ENCODE measurements at regions not wholly inside any gene's neighbourhood (a gene's known extent, or its start where the extent isn't known, plus 50 kb on each side); places are given as distances from the start of the nearest gene placed in this dataset.

- no peak for TF ChIP-seq ZNF384 (IDR thresholded peaks at IDR 0.05)
- no peak for TF ChIP-seq ARNT (IDR thresholded peaks at IDR 0.05)
- TF ChIP-seq SUZ12 (IDR thresholded peaks at IDR 0.05) = no peak
- TF ChIP-seq TARDBP (IDR thresholded peaks at IDR 0.05) = no peak
- no peak for TF ChIP-seq LEF1 (IDR thresholded peaks at IDR 0.05; ENCODE audit: borderline replicate concordance)
- TF ChIP-seq CTBP1 (IDR thresholded peaks at IDR 0.05; ENCODE audit: borderline replicate concordance) = no peak
- no peak for TF ChIP-seq SP1 (IDR thresholded peaks at IDR 0.05)
- TF ChIP-seq FOXK2 (IDR thresholded peaks at IDR 0.05) = no peak
- no peak for TF ChIP-seq L3MBTL2 (conservative IDR thresholded peaks at IDR 0.05)
- no peak for TF ChIP-seq ELF4 (IDR thresholded peaks at IDR 0.05)
- TF ChIP-seq HDGF (IDR thresholded peaks at IDR 0.05; ENCODE audit: borderline replicate concordance) = no peak
- TF ChIP-seq FOXM1 (IDR thresholded peaks at IDR 0.05; ENCODE audit: borderline replicate concordance) = no peak
- no peak for TF ChIP-seq FOXA1 (IDR thresholded peaks at IDR 0.05)
These were observed 328.4 kb upstream of the MAP2 start for GRCh38 chr2:209095432-209095831.
